ENCODE measurements at regions not wholly inside any gene's neighbourhood (a gene's known extent, or its start where the extent isn't known, plus 50 kb on each side); places are given as distances from the start of the nearest gene placed in this dataset.

GRCh38 chr1:58041621-58042020 is 504.9 kb downstream of the OMA1 start:
- Histone ChIP-seq H3K9me3 (ENCODE audit: control insufficient read depth in 2 of 3, insufficient read depth in 1 of 3, low read length in 3 of 3) (no peaks in the 10 kb centered on the region), H3K4me1 (ENCODE audit: control insufficient read depth in 2 of 3, insufficient read depth in 2 of 3, low read depth in 1 of 3, low read length in 3 of 3) (no peaks in the 10 kb centered on the region), H3K4me3 (ENCODE audit: low read length in 3 of 3) (no peak overlapping the region), H3K9ac (ENCODE audit: low read length in 3 of 3) (no peak overlapping the region), H3K27ac (ENCODE audit: low read depth in 2 of 2, low read length in 2 of 2) (no peak overlapping the region), H3K27me3 (ENCODE audit: control insufficient read depth, insufficient read depth, low read length) (no peaks in the 10 kb centered on the region), H3K36me3 (ENCODE audit: control insufficient read depth in 2 of 3, insufficient read depth in 3 of 3, low read length in 3 of 3) (no peaks in the 10 kb centered on the region)
- DNase-seq (peak in 1 of 5 donors; percentile 17), FAIRE-seq (no peak)
- no peak for TF ChIP-seq CTCF (IDR thresholded peaks at IDR 0.05; ENCODE audit: borderline replicate concordance, extremely low read depth, insufficient read depth)
- intact Hi-C loops (cut with DNase I), result no loop called here

- Histone ChIP-seq H3K4me3 (ENCODE audit: low read length in 3 of 3) (no peak overlapping the region), H3K27ac (ENCODE audit: low read depth in 2 of 2, low read length in 2 of 2) (no peak overlapping the region), H3K4me1 (ENCODE audit: control insufficient read depth in 2 of 3, insufficient read depth in 2 of 3, low read depth in 1 of 3, low read length in 3 of 3) (no peaks in the 10 kb centered on the region), H3K9ac (ENCODE audit: low read length in 3 of 3) (no peak overlapping the region), H3K27me3 (ENCODE audit: control insufficient read depth, insufficient read depth, low read length) (no peaks in the 10 kb centered on the region), H3K36me3 (ENCODE audit: control insufficient read depth in 2 of 3, insufficient read depth in 3 of 3, low read length in 3 of 3) (no peaks in the 10 kb centered on the region), H3K9me3 (ENCODE audit: control insufficient read depth in 2 of 3, insufficient read depth in 1 of 3, low read length in 3 of 3) (no peaks in the 10 kb centered on the region)
- intact Hi-C loops (cut with DNase I), result no loop called here
- TF ChIP-seq CTCF (IDR thresholded peaks at IDR 0.05; ENCODE audit: borderline replicate concordance, extremely low read depth, insufficient read depth), result no peak
- FAIRE-seq (no peak), DNase-seq (no peak)
Observed at GRCh38 chr1:58038574-58038973, 508.0 kb downstream of the OMA1 start.

GRCh38 chr1:58035523-58035922 is 511.0 kb downstream of the OMA1 start:
- intact Hi-C loops (cut with DNase I), result no loop called here
- H3K9me3 ChIP-seq (ENCODE audit: control insufficient read depth in 2 of 3, insufficient read depth in 1 of 3, low read length in 3 of 3), result no peaks in the 10 kb centered on the region
- FAIRE-seq (no peak), DNase-seq (no peak)
- TF ChIP-seq CTCF (IDR thresholded peaks at IDR 0.05; ENCODE audit: borderline replicate concordance, extremely low read depth, insufficient read depth), result no peak
- no peaks in the 10 kb centered on the region for H3K36me3 ChIP-seq (ENCODE audit: control insufficient read depth in 2 of 3, insufficient read depth in 3 of 3, low read length in 3 of 3)
- H3K27me3 ChIP-seq (ENCODE audit: control insufficient read depth, insufficient read depth, low read length), result no peaks in the 10 kb centered on the region
- H3K27ac ChIP-seq (ENCODE audit: low read depth in 2 of 2, low read length in 2 of 2), result no peak overlapping the region
- H3K4me1 ChIP-seq (ENCODE audit: control insufficient read depth in 2 of 3, insufficient read depth in 2 of 3, low read depth in 1 of 3, low read length in 3 of 3), result no peaks in the 10 kb centered on the region
- no peak overlapping the region for H3K4me3 ChIP-seq (ENCODE audit: low read length in 3 of 3)
- H3K9ac ChIP-seq (ENCODE audit: low read length in 3 of 3), result no peak overlapping the region

- H3K4me1 ChIP-seq (ENCODE audit: control insufficient read depth in 2 of 3, insufficient read depth in 2 of 3, low read depth in 1 of 3, low read length in 3 of 3), result no peaks in the 10 kb centered on the region
- DNase-seq (no peak), FAIRE-seq (no peak)
- no peaks in the 10 kb centered on the region for H3K9me3 ChIP-seq (ENCODE audit: control insufficient read depth in 2 of 3, insufficient read depth in 1 of 3, low read length in 3 of 3)
- no peak overlapping the region for H3K4me3 ChIP-seq (ENCODE audit: low read length in 3 of 3)
- H3K9ac ChIP-seq (ENCODE audit: low read length in 3 of 3), result no peak overlapping the region
- TF ChIP-seq CTCF (IDR thresholded peaks at IDR 0.05; ENCODE audit: borderline replicate concordance, extremely low read depth, insufficient read depth), result no peak
- no peak overlapping the region for H3K27ac ChIP-seq (ENCODE audit: low read depth in 2 of 2, low read length in 2 of 2)
- H3K27me3 ChIP-seq (ENCODE audit: control insufficient read depth, insufficient read depth, low read length), result no peaks in the 10 kb centered on the region
- H3K36me3 ChIP-seq (ENCODE audit: control insufficient read depth in 2 of 3, insufficient read depth in 3 of 3, low read length in 3 of 3), result no peaks in the 10 kb centered on the region
- intact Hi-C loops (cut with DNase I), result no loop called here
Observed at GRCh38 chr1:58033311-58033710, 513.2 kb downstream of the OMA1 start.
